Naive thymus-derived CD4-positive, alpha-beta T cell (primary cell): ENCODE measurements at regions not wholly inside any gene's neighbourhood (a gene's known extent, or its start where the extent isn't known, plus 50 kb on each side); places are given as distances from the start of the nearest gene placed in this dataset.

Source experiments
- ATAC-seq: fragments of 150-1000 bp; cut with Tn5 transposase; 2 replicates; pipeline ENCODE4 v1.10.0; 2021; ENCODE audit warnings: mild to moderate bottlenecking, moderate library complexity
- CTCF ChIA-PET: fragments of 350-600 bp; sonication (Branson Sonifier 250); formaldehyde crosslinking; loops from one replicate; lab custom pipeline; 2021; ENCODE audit warnings: antibody characterized with exemption; lab: Charles Lee
- POLR2A ChIA-PET: fragments of 350-600 bp; sonication (Branson Sonifier 250); formaldehyde crosslinking; loops from one replicate; lab custom pipeline; 2021; ENCODE audit warnings: antibody characterized with exemption, inconsistent platforms; lab: Charles Lee
- DNase-seq, 9 donors: peaks; one replicate each; pipeline versions ENCODE4 v3.0.0 to v3.0.0-alpha.2; 2020 to 2022; ENCODE audit warnings: mixed read lengths in 1 of 9
- H3K27ac ChIP-seq: one replicate; pipeline ENCODE4 v1.7.0; 2013; ENCODE audit warnings: mild to moderate bottlenecking, low read depth, low read length, moderate library complexity
- H3K27me3 ChIP-seq, 2 donors: one replicate each; pipeline ENCODE4 v1.7.0; 2013; ENCODE audit warnings: low read length in 2 of 2, mild to moderate bottlenecking in 2 of 2, moderate library complexity in 2 of 2; ENCODE audit not compliant: control insufficient read depth in 2 of 2, insufficient read depth in 2 of 2
- H3K36me3 ChIP-seq, 3 experiments: 1 replicate in 2 of 3; 2 replicates in 1 of 3; pipeline ENCODE4 v1.7.0; 2013; ENCODE audit warnings: low read length in 3 of 3, mild to moderate bottlenecking in 3 of 3, moderate library complexity in 1 of 3; ENCODE audit not compliant: insufficient read depth in 3 of 3, control insufficient read depth in 2 of 3
- H3K4me1 ChIP-seq, 2 donors: one replicate each; pipeline ENCODE4 v1.7.0; 2013; ENCODE audit warnings: low read length in 2 of 2, mild to moderate bottlenecking in 2 of 2, moderate library complexity in 1 of 2; ENCODE audit not compliant: control insufficient read depth in 2 of 2, insufficient read depth in 2 of 2
- H3K4me3 ChIP-seq: 2 replicates; pipeline ENCODE4 v1.7.0; 2013; ENCODE audit warnings: mild to moderate bottlenecking, low read length
- H3K9me3 ChIP-seq, 3 experiments: 1 replicate in 2 of 3; 2 replicates in 1 of 3; pipeline ENCODE4 v1.7.0; 2013; ENCODE audit warnings: low read length in 3 of 3; ENCODE audit not compliant: control insufficient read depth in 2 of 3
- H3K27ac Mint-ChIP-seq, 9 donors: one replicate each; pipeline ENCODE4 v1.8.0; 2020 to 2022; ENCODE audit warnings: mixed read lengths in 9 of 9, mild to moderate bottlenecking in 8 of 9, moderate library complexity in 5 of 9, inconsistent platforms in 2 of 9
- H3K27me3 Mint-ChIP-seq, 5 donors: one replicate each; pipeline ENCODE4 v1.8.0; 2021 to 2022; ENCODE audit warnings: mixed read lengths in 5 of 5, mild to moderate bottlenecking in 1 of 5
- H3K36me3 Mint-ChIP-seq, 5 donors: one replicate each; pipeline ENCODE4 v1.8.0; 2020 to 2022; ENCODE audit warnings: mixed read lengths in 5 of 5, mild to moderate bottlenecking in 3 of 5, inconsistent platforms in 1 of 5
- H3K4me1 Mint-ChIP-seq, 7 donors: one replicate each; pipeline ENCODE4 v1.8.0; 2020 to 2022; ENCODE audit warnings: mixed read lengths in 7 of 7, mild to moderate bottlenecking in 3 of 7, inconsistent platforms in 1 of 7
- H3K4me3 Mint-ChIP-seq, 10 donors: one replicate each; pipeline ENCODE4 v1.8.0; 2020 to 2022; ENCODE audit warnings: mild to moderate bottlenecking in 10 of 10, mixed read lengths in 10 of 10, moderate library complexity in 6 of 10, inconsistent platforms in 2 of 10
- H3K9me3 Mint-ChIP-seq, 11 donors: one replicate each; pipeline ENCODE4 v1.8.0; 2020 to 2022; ENCODE audit warnings: mixed read lengths in 11 of 11, mild to moderate bottlenecking in 4 of 11, inconsistent platforms in 1 of 11, moderate library complexity in 1 of 11
- intact Hi-C, 2 donors: fragments of 100-400 bp; cut with micrococcal nuclease; formaldehyde crosslinking; loops; one replicate each; pipeline ENCODE4 v1.15.1; 2023

DNA sequence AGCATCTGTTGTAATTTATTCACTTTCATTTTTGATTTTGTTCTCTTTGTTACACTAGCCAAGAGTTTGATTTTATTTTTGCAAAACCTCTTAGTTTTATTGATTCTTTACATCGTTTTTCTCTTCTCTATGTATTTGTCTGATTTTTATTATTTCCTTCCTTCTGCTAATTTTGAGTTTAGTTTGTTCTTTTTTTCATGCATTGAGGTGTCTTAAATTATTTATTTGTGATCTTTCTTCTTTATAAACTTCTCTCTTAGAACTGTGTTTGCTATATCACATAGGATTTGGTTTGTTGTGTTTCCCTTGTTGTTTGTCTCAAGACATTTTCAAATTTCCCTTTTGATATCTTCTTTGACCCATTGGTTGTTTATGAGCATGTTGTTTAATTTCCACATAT is 51.7 kb upstream of the NFKBIA start:
- H3K27me3 Mint-ChIP-seq = peaks cover 0 to 15% (median 8%) of the 10 kb centered on the region in 5 donors
- peaks cover 0 to 21% (median 0%) of the 10 kb centered on the region in 3 experiments for H3K9me3 ChIP-seq
- H3K9me3 Mint-ChIP-seq = peaks cover 9 to 37% (median 17%) of the 10 kb centered on the region in 11 donors
- no peaks in the 10 kb centered on the region for H3K4me1 ChIP-seq
- CTCF ChIA-PET = no interaction called here
- no peak overlapping the region for H3K4me3 Mint-ChIP-seq
- H3K27me3 ChIP-seq = no peaks in the 10 kb centered on the region
- DNase-seq = no peak
- POLR2A ChIA-PET = no interaction called here
- H3K27ac ChIP-seq = no peak overlapping the region
- H3K27ac Mint-ChIP-seq = no peak overlapping the region
- no peak overlapping the region for H3K4me3 ChIP-seq
- no peak for ATAC-seq
- H3K36me3 ChIP-seq = no peaks in the 10 kb centered on the region
- no peaks in the 10 kb centered on the region for H3K4me1 Mint-ChIP-seq
- peaks cover 0 to 7% (median 5%) of the 10 kb centered on the region in 5 donors for H3K36me3 Mint-ChIP-seq
- intact Hi-C loops = no loop called here

DNA sequence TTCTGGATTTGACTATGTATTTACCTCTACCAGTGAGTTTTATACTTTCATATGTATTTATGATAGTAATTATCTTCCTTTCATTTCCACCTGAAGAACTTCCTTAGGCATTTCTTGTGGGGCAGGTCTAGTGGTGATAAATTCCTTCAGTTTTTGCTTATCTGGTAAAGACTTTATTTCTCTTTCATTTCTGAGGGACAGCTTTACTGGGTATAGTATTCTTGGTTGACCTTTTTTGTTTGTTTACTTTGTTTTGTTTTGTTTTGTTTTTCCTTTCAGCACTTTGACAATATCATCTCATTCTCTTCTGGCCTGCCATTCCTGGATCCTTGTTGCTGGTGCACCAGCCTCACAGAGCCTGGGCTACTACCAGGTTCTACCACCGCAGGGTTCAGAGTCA is 53.9 kb upstream of the NFKBIA start:
- H3K27me3 Mint-ChIP-seq = peaks cover 0 to 15% (median 5%) of the 10 kb centered on the region in 5 donors
- Histone ChIP-seq H3K27ac (no peak overlapping the region), H3K36me3 (no peaks in the 10 kb centered on the region), H3K4me3 (no peak overlapping the region), H3K9me3 (peaks cover 0 to 21% (median 0%) of the 10 kb centered on the region in 3 experiments), H3K27me3 (no peaks in the 10 kb centered on the region), H3K4me1 (no peaks in the 10 kb centered on the region)
- peaks cover 0 to 7% (median 5%) of the 10 kb centered on the region in 5 donors for H3K36me3 Mint-ChIP-seq
- no peak for DNase-seq
- peaks cover 9 to 37% (median 17%) of the 10 kb centered on the region in 11 donors for H3K9me3 Mint-ChIP-seq
- POLR2A ChIA-PET = no interaction called here
- H3K4me1 Mint-ChIP-seq = no peaks in the 10 kb centered on the region
- intact Hi-C loops = no loop called here
- no peak overlapping the region for H3K27ac Mint-ChIP-seq
- no peak for ATAC-seq
- CTCF ChIA-PET = no interaction called here
- H3K4me3 Mint-ChIP-seq = no peak overlapping the region

DNA sequence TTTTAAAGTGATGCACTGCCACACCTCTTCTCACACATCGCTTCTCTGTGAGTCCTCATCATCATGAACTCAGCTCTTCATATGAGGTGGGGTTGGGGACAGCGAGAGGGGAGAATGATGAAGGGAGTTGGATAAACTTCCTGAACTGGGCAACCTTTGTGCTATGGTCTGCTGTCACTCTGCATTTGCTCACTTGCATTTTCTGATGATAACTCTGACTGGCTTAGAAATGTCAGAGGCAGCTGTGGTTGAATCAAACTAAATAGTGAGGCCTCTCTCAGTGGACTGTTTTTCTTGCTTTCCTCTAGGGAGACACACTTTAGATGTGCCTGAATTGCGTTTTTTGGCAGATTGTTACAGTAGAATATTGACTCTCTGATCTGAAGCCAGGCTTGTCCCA is 55.2 kb upstream of the NFKBIA start:
- no peak for DNase-seq
- no peak overlapping the region for H3K27ac ChIP-seq
- intact Hi-C loops = no loop called here
- CTCF ChIA-PET = no interaction called here
- no peaks in the 10 kb centered on the region for H3K4me1 ChIP-seq
- H3K36me3 Mint-ChIP-seq = peaks cover 0 to 7% (median 5%) of the 10 kb centered on the region in 5 donors
- H3K9me3 ChIP-seq = peaks cover 0 to 21% (median 0%) of the 10 kb centered on the region in 3 experiments
- H3K9me3 Mint-ChIP-seq = peaks cover 9 to 37% (median 17%) of the 10 kb centered on the region in 11 donors
- ATAC-seq = no peak
- no peak overlapping the region for H3K4me3 Mint-ChIP-seq
- POLR2A ChIA-PET = interaction anchor here (0.6 kb wide), 1 partner anchor 60 kb away, joined by 3 read pairs; no protein-coding TSS in a partner anchor
- H3K27me3 Mint-ChIP-seq = peaks cover 3 to 15% (median 5%) of the 10 kb centered on the region in 5 donors
- no peaks in the 10 kb centered on the region for H3K36me3 ChIP-seq
- H3K27ac Mint-ChIP-seq = no peak overlapping the region
- peaks cover 0 to 1% (median 0%) of the 10 kb centered on the region in 7 donors for H3K4me1 Mint-ChIP-seq
- H3K27me3 ChIP-seq = no peaks in the 10 kb centered on the region
- H3K4me3 ChIP-seq = no peak overlapping the region

DNA sequence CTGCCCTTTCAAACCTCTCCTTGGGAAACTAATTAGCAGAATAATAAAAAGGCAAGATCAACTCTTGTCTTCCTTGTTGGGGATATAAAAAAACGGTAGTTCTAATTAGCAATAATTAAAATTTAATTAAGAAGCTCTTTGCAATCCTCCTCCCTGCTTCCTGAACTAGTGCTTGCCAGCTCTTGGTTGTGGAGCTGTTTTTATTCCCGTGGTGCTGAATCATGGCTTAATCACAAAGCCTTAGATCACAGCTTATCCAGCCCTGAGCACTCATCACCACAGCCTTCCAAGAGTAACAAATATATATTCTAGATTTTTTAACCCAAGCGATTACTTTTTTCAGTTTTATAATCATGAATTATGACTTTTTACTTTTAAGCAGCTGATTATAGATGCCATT is 63.2 kb upstream of the INSM2 start:
- no peak overlapping the region for H3K4me3 ChIP-seq
- no peaks in the 10 kb centered on the region for H3K36me3 ChIP-seq
- CTCF ChIA-PET = no interaction called here
- POLR2A ChIA-PET = no interaction called here
- no peaks in the 10 kb centered on the region for H3K27me3 ChIP-seq
- intact Hi-C loops = no loop called here
- Mint-ChIP-seq H3K36me3 (no peaks in the 10 kb centered on the region), H3K27ac (no peak overlapping the region), H3K4me3 (no peak overlapping the region), H3K4me1 (no peaks in the 10 kb centered on the region), H3K27me3 (peaks cover 35 to 56% (median 42%) of the 10 kb centered on the region in 5 donors), H3K9me3 (peaks cover 0 to 7% (median 0%) of the 10 kb centered on the region in 11 donors)
- H3K27ac ChIP-seq = no peak overlapping the region
- no peaks in the 10 kb centered on the region for H3K4me1 ChIP-seq
- no peak for ATAC-seq
- no peaks in the 10 kb centered on the region for H3K9me3 ChIP-seq
- no peak for DNase-seq

DNA sequence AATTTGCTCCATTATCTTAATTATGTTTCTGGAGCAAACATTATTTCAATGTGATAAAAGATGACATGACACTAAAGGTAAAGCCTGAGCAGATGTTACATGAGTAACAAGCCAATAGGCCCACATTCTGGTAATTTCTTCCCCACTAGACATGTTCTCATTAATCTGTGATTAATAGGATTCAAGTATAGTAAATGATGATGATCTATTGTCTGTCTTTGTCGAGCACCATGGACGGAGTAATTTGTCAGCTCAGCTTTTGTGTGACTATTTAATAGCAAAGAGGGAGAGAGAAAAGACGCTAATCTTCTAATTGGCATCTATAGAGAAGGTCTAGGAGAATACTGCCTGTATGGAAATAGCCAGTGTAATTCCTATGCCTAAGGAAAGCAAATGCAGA is 62.2 kb upstream of the INSM2 start:
- Mint-ChIP-seq H3K27ac (no peak overlapping the region), H3K4me3 (no peak overlapping the region), H3K27me3 (peaks cover 35 to 55% (median 47%) of the 10 kb centered on the region in 5 donors), H3K36me3 (no peaks in the 10 kb centered on the region), H3K9me3 (peaks cover 0 to 2% (median 0%) of the 10 kb centered on the region in 11 donors), H3K4me1 (no peaks in the 10 kb centered on the region)
- H3K27me3 ChIP-seq = no peaks in the 10 kb centered on the region
- H3K27ac ChIP-seq = no peak overlapping the region
- DNase-seq (no peak), ATAC-seq (no peak)
- POLR2A ChIA-PET = no interaction called here
- intact Hi-C loops = no loop called here
- CTCF ChIA-PET = no interaction called here
- no peaks in the 10 kb centered on the region for H3K36me3 ChIP-seq
- H3K9me3 ChIP-seq = no peaks in the 10 kb centered on the region
- H3K4me3 ChIP-seq = no peak overlapping the region
- no peaks in the 10 kb centered on the region for H3K4me1 ChIP-seq

- H3K9me3 ChIP-seq = no peaks in the 10 kb centered on the region
- CTCF ChIA-PET = no interaction called here
- POLR2A ChIA-PET = no interaction called here
These were observed 59.6 kb upstream of the INSM2 start for GRCh38 chr14:35474323-35474722.

DNA sequence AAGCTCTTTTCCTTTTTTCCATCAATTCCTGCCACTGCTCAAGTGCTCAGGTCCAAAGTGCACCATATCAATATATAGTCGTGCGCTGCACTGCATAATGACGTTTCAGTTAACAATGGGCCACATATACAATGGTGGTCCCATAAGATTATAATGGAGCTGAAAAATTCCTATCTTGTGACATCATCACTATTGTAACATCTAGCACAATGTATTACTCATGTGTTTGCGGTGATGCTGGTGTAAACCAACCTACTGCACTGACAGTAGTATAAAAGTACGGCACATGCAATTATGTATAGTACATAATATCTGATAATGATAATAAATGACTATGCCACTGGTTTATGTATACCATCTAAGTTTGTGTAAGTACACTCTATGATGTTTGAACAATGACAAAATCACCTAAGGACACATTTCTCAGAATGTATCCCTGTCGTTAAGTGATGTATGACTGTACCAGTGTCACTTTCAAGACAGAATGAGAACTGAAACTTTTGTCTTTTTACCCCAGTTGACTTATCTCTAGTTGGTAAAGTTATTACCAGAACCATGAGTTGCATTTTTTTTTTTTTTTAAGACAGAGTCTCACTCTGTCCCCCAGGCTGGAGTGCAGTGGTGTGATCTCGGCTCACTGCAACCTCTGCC is 53.7 kb upstream of the INSM2 start:
- H3K4me3 Mint-ChIP-seq = no peak overlapping the region
- H3K27ac Mint-ChIP-seq = no peak overlapping the region
- H3K27me3 ChIP-seq = no peaks in the 10 kb centered on the region
- H3K9me3 Mint-ChIP-seq = no peaks in the 10 kb centered on the region
- no peaks in the 10 kb centered on the region for H3K9me3 ChIP-seq
- ChIA-PET POLR2A (no interaction called here), CTCF (no interaction called here)
- H3K4me1 Mint-ChIP-seq = no peaks in the 10 kb centered on the region
- no peaks in the 10 kb centered on the region for H3K36me3 ChIP-seq
- H3K36me3 Mint-ChIP-seq = no peaks in the 10 kb centered on the region
- H3K4me1 ChIP-seq = no peaks in the 10 kb centered on the region
- no peak overlapping the region for H3K27ac ChIP-seq
- H3K4me3 ChIP-seq = no peak overlapping the region
- ATAC-seq (no peak), DNase-seq (no peak)
- H3K27me3 Mint-ChIP-seq = peaks cover 12 to 31% (median 20%) of the 10 kb centered on the region in 5 donors
- intact Hi-C loops = no loop called here

More at GRCh38 chr14:35474323-35474722, 59.6 kb upstream of the INSM2 start:
- intact Hi-C loops = no loop called here
- Histone ChIP-seq H3K36me3 (no peaks in the 10 kb centered on the region), H3K27me3 (no peaks in the 10 kb centered on the region), H3K4me1 (no peaks in the 10 kb centered on the region), H3K4me3 (no peak overlapping the region), H3K27ac (no peak overlapping the region)
- ATAC-seq (no peak), DNase-seq (no peak)
- H3K4me1 Mint-ChIP-seq = no peaks in the 10 kb centered on the region
- H3K36me3 Mint-ChIP-seq = no peaks in the 10 kb centered on the region
- no peak overlapping the region for H3K27ac Mint-ChIP-seq
- H3K4me3 Mint-ChIP-seq = no peak overlapping the region
- H3K9me3 Mint-ChIP-seq = no peaks in the 10 kb centered on the region
- peaks cover 28 to 55% (median 45%) of the 10 kb centered on the region in 5 donors for H3K27me3 Mint-ChIP-seq
